Caco-2 (cell line): ENCODE measurements at regions not wholly inside any gene's neighbourhood (a gene's known extent, or its start where the extent isn't known, plus 50 kb on each side); places are given as distances from the start of the nearest gene placed in this dataset.
"Not testable (repeated sequence)": the region's sequence is repeated elsewhere in the genome, so short reads cannot be mapped to it uniquely, and the experiment has no call there.

ENCODE experiments used
- BruUV-seq: library from RNA; stranded (reverse); fragments of 400-500 nt; replicated peaks from 2 replicates; lab custom pipeline; 2021; lab: Mats Ljungman, UMichigan
- CTCF ChIA-PET: fragments of 300-600 bp; sonication (Branson Sonifier 250); formaldehyde crosslinking; loops from one replicate; lab custom pipeline; 2022; ENCODE audit warnings: antibody characterized with exemption; lab: Charles Lee
- POLR2A ChIA-PET: fragments of 300-600 bp; sonication (Branson Sonifier 250); formaldehyde crosslinking; loops from one replicate; lab custom pipeline; 2022; ENCODE audit warnings: antibody characterized with exemption; lab: Charles Lee
- DNase-seq, 2 experiments: peaks; one replicate each; pipeline versions ENCODE4 v3.0.0 to v3.0.0-alpha.2; 2020 to 2022
- H3K27me3 ChIP-seq: replicated peaks from 2 replicates; pipeline ENCODE4 v1.6.0; 2011; ENCODE audit warnings: low read length; ENCODE audit not compliant: control insufficient read depth, insufficient read depth
- H3K36me3 ChIP-seq: 2 replicates; pipeline ENCODE4 v1.5.1; 2011; ENCODE audit warnings: low read length; ENCODE audit not compliant: control insufficient read depth, insufficient read depth
- H3K4me1 ChIP-seq: fragments of 250-450 bp; sonication (Bioruptor Pico); 2 replicates; pipeline ENCODE4 v1.5.1; 2020; ENCODE audit warnings: mild to moderate bottlenecking
- H3K4me3 ChIP-seq: 2 replicates; pipeline ENCODE4 v1.5.1; 2011; ENCODE audit warnings: low read depth, mild to moderate bottlenecking, control low read depth, low read length
- H3K9me3 ChIP-seq: fragments of 250-450 bp; sonication (Bioruptor Pico); 2 replicates; pipeline ENCODE4 v1.5.1; 2020; ENCODE audit warnings: mild to moderate bottlenecking, moderate library complexity
- H3K27ac Mint-ChIP-seq: one replicate; pipeline ENCODE4 v1.8.0; 2022; ENCODE audit warnings: mixed read lengths; ENCODE audit not compliant: unreplicated experiment
- H3K27me3 Mint-ChIP-seq: one replicate; pipeline ENCODE4 v1.8.0; 2022; ENCODE audit warnings: mixed read lengths; ENCODE audit not compliant: insufficient read depth, unreplicated experiment
- H3K36me3 Mint-ChIP-seq: one replicate; pipeline ENCODE4 v1.8.0; 2022; ENCODE audit warnings: mild to moderate bottlenecking, mixed read lengths; ENCODE audit not compliant: insufficient read depth, unreplicated experiment
- H3K4me1 Mint-ChIP-seq: one replicate; pipeline ENCODE4 v1.8.0; 2022; ENCODE audit warnings: low read depth, mixed read lengths; ENCODE audit not compliant: unreplicated experiment
- H3K4me3 Mint-ChIP-seq: one replicate; pipeline ENCODE4 v1.8.0; 2022; ENCODE audit warnings: mild to moderate bottlenecking, moderate library complexity, mixed read lengths; ENCODE audit not compliant: unreplicated experiment
- H3K9me3 Mint-ChIP-seq: one replicate; pipeline ENCODE4 v1.8.0; 2022; ENCODE audit warnings: mixed read lengths; ENCODE audit not compliant: unreplicated experiment
- CTCF ChIP-seq, 2 experiments: fragments of 200-600 bp in 1 of 2; IDR thresholded peaks; 1 replicate in 1 of 2; 2 replicates in 1 of 2; pipeline versions ENCODE4 v1.5.1 to v1.8.0; 2011 to 2022; ENCODE audit warnings: antibody characterized with exemption in 1 of 2, control low read depth in 1 of 2, inconsistent platforms in 1 of 2, low read depth in 1 of 2, low read length in 1 of 2, mild to moderate bottlenecking in 1 of 2, moderate library complexity in 1 of 2; ENCODE audit not compliant: insufficient read depth in 1 of 2, severe bottlenecking in 1 of 2, unreplicated experiment in 1 of 2
- intact Hi-C: fragments of 100-400 bp; cut with micrococcal nuclease; formaldehyde crosslinking; loops from one replicate; pipeline ENCODE4 v1.10.0; 2022; ENCODE audit not compliant: unreplicated experiment

- no TSS peak for BruUV-seq
- Histone ChIP-seq H3K4me3 (no peak overlapping the region), H3K27me3 (no peaks in the 10 kb centered on the region), H3K36me3 (no peaks in the 10 kb centered on the region), H3K9me3 (no peaks in the 10 kb centered on the region), H3K4me1 (peaks cover 24% of the 10 kb centered on the region)
- Mint-ChIP-seq H3K36me3 (peaks cover 6% of the 10 kb centered on the region), H3K27ac (peak overlapping the region; percentile 48), H3K4me3 (peak overlapping the region; percentile 39), H3K4me1 (peaks cover 17% of the 10 kb centered on the region), H3K27me3 (no peaks in the 10 kb centered on the region), H3K9me3 (no peaks in the 10 kb centered on the region)
- intact Hi-C loops: loop anchor here (1.0 to 2.0 kb wide), 3 partner anchors 9 to 48 kb away; no protein-coding TSS in a partner anchor
- ChIA-PET CTCF (no interaction called here), POLR2A (interaction anchor here (1.4 kb wide), 1 partner anchor 48 kb away, joined by 4 read pairs; no protein-coding TSS in a partner anchor)
- no peak for DNase-seq
- TF ChIP-seq CTCF (IDR thresholded peaks at IDR 0.05; ENCODE audit: insufficient read depth in 1 of 2, low read depth in 1 of 2, low read length in 1 of 2, severe bottlenecking in 1 of 2, unreplicated experiment in 1 of 2): no peak
These were observed 103.4 kb downstream of the LUZP4 start for GRCh38 chrX:115392871-115393270.

- Mint-ChIP-seq H3K4me3 (peak overlapping the region; percentile 39), H3K27me3 (no peaks in the 10 kb centered on the region), H3K9me3 (no peaks in the 10 kb centered on the region), H3K27ac (peak overlapping the region; percentile 48), H3K36me3 (peaks cover 6% of the 10 kb centered on the region), H3K4me1 (peaks cover 17% of the 10 kb centered on the region)
- TF ChIP-seq CTCF (IDR thresholded peaks at IDR 0.05; ENCODE audit: insufficient read depth in 1 of 2, low read depth in 1 of 2, low read length in 1 of 2, severe bottlenecking in 1 of 2, unreplicated experiment in 1 of 2): no peak
- H3K9me3 ChIP-seq: no peaks in the 10 kb centered on the region
- ChIA-PET POLR2A (interaction anchor here (1.4 kb wide), 1 partner anchor 49 kb away, joined by 4 read pairs; no protein-coding TSS in a partner anchor), CTCF (no interaction called here)
- no peaks in the 10 kb centered on the region for H3K27me3 ChIP-seq
- intact Hi-C loops: loop anchor here (1.0 to 2.0 kb wide), 3 partner anchors 9 to 48 kb away; no protein-coding TSS in a partner anchor
- H3K4me1 ChIP-seq: peaks cover 23% of the 10 kb centered on the region
- no peak overlapping the region for H3K4me3 ChIP-seq
- peak; percentile 32 to 34 for DNase-seq
- no peaks in the 10 kb centered on the region for H3K36me3 ChIP-seq
- BruUV-seq: no TSS peak
These were observed 103.8 kb downstream of the LUZP4 start for GRCh38 chrX:115393271-115393670.

GRCh38 chrX:115394806-115395205, 105.3 kb downstream of the LUZP4 start:
- H3K36me3 ChIP-seq, DNase-seq, H3K27me3 ChIP-seq, H3K4me3 Mint-ChIP-seq, POLR2A ChIA-PET, H3K4me3 ChIP-seq, H3K27ac Mint-ChIP-seq, H3K9me3 ChIP-seq, BruUV-seq, H3K9me3 Mint-ChIP-seq, intact Hi-C loops, CTCF ChIA-PET, H3K27me3 Mint-ChIP-seq, H3K36me3 Mint-ChIP-seq: not testable (repeated sequence)
- H3K4me1 Mint-ChIP-seq: peaks cover 17% of the 10 kb centered on the region
- H3K4me1 ChIP-seq: peaks cover 26% of the 10 kb centered on the region
